ENCODE measurements at regions not wholly inside any gene's neighbourhood (a gene's known extent, or its start where the extent isn't known, plus 50 kb on each side); places are given as distances from the start of the nearest gene placed in this dataset.

DNA sequence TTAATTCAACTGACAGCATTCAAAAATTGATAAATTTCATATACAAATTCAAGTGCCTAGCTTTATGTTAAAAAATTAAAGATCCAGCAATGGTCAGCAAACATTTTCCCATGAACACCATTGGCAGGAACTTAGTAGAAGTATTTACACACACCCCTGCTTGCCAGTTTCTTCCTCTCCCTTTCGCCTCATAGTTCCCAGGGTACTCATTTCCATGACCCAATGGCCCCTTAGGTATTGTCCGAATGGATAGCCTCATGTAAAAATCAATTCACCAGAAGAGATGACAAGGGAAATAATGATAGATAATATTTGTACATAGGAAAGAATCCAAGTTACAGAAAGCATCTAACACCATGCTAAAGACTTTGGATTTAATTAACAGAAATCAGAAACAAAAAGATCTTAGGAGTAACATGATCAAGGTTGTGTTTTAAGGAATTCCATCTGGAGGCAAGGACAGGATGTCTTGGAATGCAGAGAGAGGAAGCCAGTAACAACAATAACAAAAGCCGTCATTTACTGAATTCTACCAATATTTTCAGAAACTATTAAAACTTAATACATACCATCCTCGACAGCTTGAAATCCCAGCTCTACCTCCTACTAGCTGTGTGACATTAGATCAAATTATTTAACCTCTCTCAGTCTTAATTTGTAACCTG lies 423.0 kb downstream of the IRS1 start:
- H4K20me1 ChIP-seq (ENCODE audit: control insufficient read depth, insufficient read depth, insufficient read length): no peaks in the 10 kb centered on the region
- no peak overlapping the region for H2BK120ac ChIP-seq (ENCODE audit: low read depth, low read length, poor library complexity, severe bottlenecking)
- H3K27me3 ChIP-seq (ENCODE audit: insufficient read depth, low read length): no peaks in the 10 kb centered on the region
- no peak overlapping the region for H2BK12ac ChIP-seq (ENCODE audit: insufficient read length, low read depth, low read length)
- H3K27ac ChIP-seq (ENCODE audit: insufficient read length, low read depth, low read length): no peak overlapping the region
- H3K9ac ChIP-seq (ENCODE audit: extremely low read depth, insufficient read length, low read length): no peak overlapping the region
- no peaks in the 10 kb centered on the region for H3K79me1 ChIP-seq (ENCODE audit: insufficient read depth, low read depth, low read length, poor library complexity, severe bottlenecking)
- no peak overlapping the region for H3K23ac ChIP-seq (ENCODE audit: insufficient read length, low read depth, low read length)
- no peak overlapping the region for H4K91ac ChIP-seq (ENCODE audit: insufficient read length, low read depth, low read length)
- H3K4me2 ChIP-seq (ENCODE audit: insufficient read depth, insufficient read length, low read length): no peak overlapping the region
- H3K27ac Mint-ChIP-seq: no peak overlapping the region
- H3K36me3 Mint-ChIP-seq (ENCODE audit: insufficient read depth in 1 of 3, low read depth in 3 of 3): no peaks in the 10 kb centered on the region
- TF ChIP-seq, protein P1, sequence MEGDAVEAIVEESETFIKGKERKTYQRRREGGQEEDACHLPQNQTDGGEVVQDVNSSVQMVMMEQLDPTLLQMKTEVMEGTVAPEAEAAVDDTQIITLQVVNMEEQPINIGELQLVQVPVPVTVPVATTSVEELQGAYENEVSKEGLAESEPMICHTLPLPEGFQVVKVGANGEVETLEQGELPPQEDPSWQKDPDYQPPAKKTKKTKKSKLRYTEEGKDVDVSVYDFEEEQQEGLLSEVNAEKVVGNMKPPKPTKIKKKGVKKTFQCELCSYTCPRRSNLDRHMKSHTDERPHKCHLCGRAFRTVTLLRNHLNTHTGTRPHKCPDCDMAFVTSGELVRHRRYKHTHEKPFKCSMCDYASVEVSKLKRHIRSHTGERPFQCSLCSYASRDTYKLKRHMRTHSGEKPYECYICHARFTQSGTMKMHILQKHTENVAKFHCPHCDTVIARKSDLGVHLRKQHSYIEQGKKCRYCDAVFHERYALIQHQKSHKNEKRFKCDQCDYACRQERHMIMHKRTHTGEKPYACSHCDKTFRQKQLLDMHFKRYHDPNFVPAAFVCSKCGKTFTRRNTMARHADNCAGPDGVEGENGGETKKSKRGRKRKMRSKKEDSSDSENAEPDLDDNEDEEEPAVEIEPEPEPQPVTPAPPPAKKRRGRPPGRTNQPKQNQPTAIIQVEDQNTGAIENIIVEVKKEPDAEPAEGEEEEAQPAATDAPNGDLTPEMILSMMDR (conservative IDR thresholded peaks at IDR 0.05): no peak
- H3T11ph ChIP-seq (ENCODE audit: low read length): no peak overlapping the region
- WGBS (ENCODE audit: extremely low coverage, insufficient read length, low lambda C conversion rate): no CpG with 5 or more reads among the region's 4 CpGs
- no peaks in the 10 kb centered on the region for H3K79me2 ChIP-seq (ENCODE audit: insufficient read depth, low read length)
- no peaks in the 10 kb centered on the region for H3K9me3 ChIP-seq (ENCODE audit: control insufficient read depth, low read depth, low read length)
- no peak overlapping the region for H3K4me3 Mint-ChIP-seq
- H3K4me1 Mint-ChIP-seq: 0 out of 4 replicates have a peak, but pooled peaks cover 0 to 3% of the 10 kb centered on the region in 2 experiments
- H2AK5ac ChIP-seq (ENCODE audit: insufficient read length, low read length): no peak overlapping the region
- H4K8ac ChIP-seq (replicated peaks; ENCODE audit: insufficient read length, low read depth, low read length): no peak overlapping the region
- H2BK15ac ChIP-seq (ENCODE audit: low read depth, low read length): no peak overlapping the region
- no peak for DNase-seq
- no peak overlapping the region for H2BK20ac ChIP-seq (ENCODE audit: low read depth, low read length, poor library complexity, severe bottlenecking)
- no peak overlapping the region for H3K56ac ChIP-seq (ENCODE audit: insufficient read length, low read depth, low read length)
- H3K27me3 Mint-ChIP-seq (ENCODE audit: low read depth): no peaks in the 10 kb centered on the region
- H3K4me1 ChIP-seq (ENCODE audit: insufficient read depth, low read length): no peaks in the 10 kb centered on the region
- H3K9me3 Mint-ChIP-seq: peaks cover 0 to 2% of the 10 kb centered on the region in 2 experiments; a peak in 2 of 5 replicates
- H2BK5ac ChIP-seq (ENCODE audit: insufficient read length, low read length): no peak overlapping the region
- H3K23me2 ChIP-seq (ENCODE audit: insufficient read length, low read depth, low read length, poor library complexity, severe bottlenecking): no peaks in the 10 kb centered on the region
- H2AFZ ChIP-seq (ENCODE audit: low read length): no peak overlapping the region
- H3K4ac ChIP-seq (ENCODE audit: low read depth, low read length): no peak overlapping the region
- no peak overlapping the region for H4K5ac ChIP-seq (ENCODE audit: insufficient read length, low read depth, low read length)
- H3K18ac ChIP-seq (ENCODE audit: insufficient read length, low read depth, low read length): no peak overlapping the region
- H3K14ac ChIP-seq (ENCODE audit: insufficient read depth, low read length): no peak overlapping the region

Data from H9 (cell line).